ENCODE measurements at regions not wholly inside any gene's neighbourhood (a gene's known extent, or its start where the extent isn't known, plus 50 kb on each side); places are given as distances from the start of the nearest gene placed in this dataset.

DNA sequence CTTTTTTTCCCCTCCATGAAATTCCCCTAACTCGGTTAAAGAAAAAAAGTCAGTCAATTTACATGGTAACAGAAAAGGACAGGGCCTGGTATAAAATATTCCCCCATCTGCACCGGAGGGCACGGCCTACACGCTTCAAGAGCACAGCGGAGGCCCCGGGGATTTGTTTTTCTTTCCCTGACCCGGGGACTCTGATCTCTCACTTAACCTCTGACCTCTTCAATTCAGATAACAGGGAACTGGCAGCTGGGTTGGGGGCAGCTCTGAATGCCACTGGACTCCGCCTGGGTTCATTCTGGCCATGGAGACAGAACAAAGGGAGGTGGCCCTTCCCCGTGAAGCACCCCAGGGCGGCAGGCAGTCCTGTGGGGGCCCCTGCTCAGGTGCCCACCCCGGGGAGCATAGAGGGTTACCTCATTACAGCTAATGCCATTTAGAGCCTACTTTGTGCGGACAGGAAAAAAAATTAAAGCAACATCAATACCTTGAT, 257.5 kb downstream of the SHQ1 start:
- no peak for DNase-seq

DNA sequence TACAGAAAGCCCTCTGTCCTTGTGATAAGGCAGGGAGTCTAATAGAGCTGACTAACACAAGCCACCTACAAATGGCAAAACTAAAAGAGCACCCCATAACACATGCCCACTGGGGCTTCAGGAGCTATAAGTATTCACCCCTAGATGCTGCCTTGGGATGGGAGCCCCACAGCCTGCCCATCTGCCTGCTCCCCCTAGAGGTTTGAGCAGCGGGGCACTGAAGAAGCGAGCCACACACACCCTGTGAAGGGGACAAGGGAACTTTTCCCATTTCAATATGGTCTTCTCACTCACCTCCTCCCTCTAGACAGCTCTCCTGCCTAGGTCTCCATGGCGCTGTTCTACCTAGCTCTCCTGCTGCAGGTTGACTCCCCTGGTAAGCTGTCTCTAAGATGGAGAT, 261.0 kb downstream of the SHQ1 start:
- DNase-seq, result no peak

DNA sequence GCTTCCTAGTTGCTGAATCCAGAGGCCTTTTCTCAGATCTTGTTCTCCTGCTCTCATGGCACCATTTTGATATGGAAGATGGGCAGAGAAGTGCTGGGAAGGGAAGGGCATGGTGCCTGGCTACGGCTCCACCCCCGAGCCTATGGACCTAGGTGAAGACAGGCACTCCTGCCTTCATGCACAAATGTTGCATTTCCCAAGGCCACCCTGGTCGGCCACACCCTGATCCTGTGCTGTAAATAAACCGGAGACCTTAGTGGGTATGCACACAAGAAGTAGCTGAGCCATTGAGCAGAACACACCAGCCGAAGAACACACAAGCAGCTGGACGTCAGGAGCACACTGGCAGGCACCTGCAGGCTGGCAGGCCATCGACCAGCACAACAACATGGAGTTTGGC, 261.6 kb downstream of the SHQ1 start:
- no peak for DNase-seq

- DNase-seq, result no peak
These were observed 262.3 kb downstream of the SHQ1 start for GRCh38 chr3:72585966-72586365.

- DNase-seq, result no peak
These were observed 264.0 kb downstream of the SHQ1 start for GRCh38 chr3:72584262-72584661.

DNA sequence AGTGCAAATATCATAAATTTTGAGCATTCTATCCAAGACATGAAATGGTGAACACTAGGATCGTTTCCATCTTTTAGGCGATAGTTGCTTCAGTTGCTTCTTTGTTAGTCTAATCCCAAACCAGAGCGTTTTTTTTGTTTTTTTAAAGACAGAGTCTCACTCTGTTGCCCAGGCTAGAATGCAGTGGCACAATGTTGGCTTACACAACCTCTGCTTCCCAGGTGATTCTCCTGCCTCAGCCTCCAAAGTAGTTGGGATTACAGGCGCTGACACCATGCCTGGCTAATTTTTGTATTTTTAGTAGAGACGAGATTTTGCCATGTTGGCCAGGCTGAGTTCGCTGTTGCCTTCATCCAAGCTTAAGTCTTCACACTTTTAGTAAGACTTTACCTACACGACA, 265.3 kb downstream of the SHQ1 start:
- no peak for DNase-seq

DNA sequence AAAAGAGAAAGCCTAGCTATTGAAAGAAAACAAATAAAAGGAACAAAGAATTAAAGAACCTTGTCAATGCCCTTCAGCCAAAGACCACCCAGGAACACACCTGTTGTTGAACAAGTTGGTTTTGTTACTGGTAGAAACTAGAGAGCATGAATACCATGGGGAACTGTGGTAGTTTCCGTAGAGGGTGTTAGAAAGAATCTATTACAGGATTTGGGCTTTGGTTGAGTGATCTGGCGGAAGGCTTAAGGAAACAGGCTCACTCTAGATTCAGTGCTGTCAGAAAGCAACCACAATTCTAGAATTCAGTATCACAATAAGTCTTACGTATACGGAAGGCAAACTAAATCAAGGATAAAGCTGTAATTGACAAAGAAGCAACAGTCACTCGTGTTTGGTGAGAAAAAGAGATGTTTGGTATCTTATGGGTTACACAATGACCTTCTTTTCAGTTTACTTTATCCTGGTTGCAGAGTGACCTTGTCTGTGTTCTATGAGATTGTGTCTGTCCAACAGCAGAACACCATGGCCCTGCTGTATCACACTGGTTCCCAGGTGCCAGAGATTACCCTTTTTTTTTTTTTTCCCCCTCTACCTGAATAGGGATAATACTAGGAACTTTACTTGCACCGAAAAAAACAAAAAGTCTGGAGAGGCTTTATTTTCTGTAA, 265.9 kb downstream of the SHQ1 start:
- no peak for DNase-seq

DNA sequence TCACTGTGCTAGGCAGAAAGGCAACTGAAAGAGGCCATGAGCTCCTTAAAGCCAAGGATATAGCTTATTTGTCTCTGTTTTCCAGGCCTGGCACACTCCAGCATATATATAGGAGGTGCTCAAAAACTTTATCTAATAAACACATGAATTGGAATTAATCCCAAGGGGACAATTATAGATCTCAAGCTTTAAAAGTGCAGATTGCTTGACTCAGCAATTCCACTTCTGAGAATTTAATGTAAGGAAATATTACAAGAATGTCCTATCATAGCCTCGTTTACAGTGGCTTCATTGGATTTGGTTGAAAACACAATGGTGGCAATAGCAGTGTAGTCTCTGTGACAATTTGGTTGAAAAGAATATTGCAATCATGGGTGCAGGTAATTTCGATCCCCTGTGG, 267.3 kb downstream of the SHQ1 start:
- DNase-seq, result no peak

GRCh38 chr3:72580246-72580756, 267.9 kb downstream of the SHQ1 start:
- no peak for DNase-seq

DNA sequence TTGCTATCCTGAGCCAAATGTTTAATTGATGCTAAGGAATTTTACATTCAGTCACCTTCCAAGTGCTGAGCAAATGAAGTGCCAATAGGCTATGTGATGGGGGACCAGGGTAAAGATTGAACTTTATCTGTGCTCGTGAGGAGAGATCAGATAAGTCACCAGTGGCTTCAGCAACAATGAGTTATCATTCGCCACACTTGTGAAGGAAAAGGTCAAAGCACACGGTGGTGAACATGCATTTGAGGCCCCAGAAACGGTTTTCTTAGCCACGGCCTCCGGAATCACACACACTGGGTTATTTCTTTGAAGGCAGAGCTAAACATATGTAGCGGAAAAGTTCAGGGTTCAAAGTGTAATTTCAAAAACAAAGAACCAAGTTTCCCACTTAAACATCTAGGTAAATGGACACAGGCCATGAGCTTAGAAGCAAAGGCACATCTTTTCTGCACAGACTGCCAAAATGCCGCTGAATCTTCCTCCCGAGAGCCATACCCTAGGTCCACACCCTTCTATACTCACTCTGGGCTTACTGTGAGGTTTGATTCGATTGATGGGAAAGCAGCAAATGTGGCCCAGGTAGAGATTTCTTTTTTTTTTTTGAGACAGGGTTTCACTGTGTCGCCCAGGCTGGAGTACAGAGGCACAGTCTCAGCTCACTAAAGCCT, 268.5 kb downstream of the SHQ1 start:
- no peak for DNase-seq

GRCh38 chr3:72579191-72579580, 269.1 kb downstream of the SHQ1 start:
- DNase-seq, result no peak

GRCh38 chr3:72577190-72577589, 271.1 kb downstream of the SHQ1 start:
- no peak for DNase-seq

DNA sequence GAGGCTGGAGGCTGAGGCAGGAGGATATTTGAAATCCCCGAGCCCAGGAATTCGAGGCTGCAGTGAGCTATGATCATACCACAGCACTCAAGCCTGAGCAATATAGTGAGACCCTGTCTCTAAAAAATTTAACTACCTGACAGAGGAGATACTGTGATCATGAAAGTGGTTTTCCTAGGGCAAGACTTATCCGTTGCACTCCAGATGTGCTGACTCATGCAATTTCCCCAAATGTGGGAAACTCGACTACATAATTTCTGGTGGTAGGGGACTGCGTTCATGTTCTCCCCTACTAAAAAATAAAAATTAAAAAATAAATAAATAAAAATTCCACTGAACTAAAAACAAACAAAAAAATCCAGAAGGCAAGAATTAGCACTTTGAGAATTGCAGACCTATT, 271.7 kb downstream of the SHQ1 start:
- DNase-seq, result no peak

- DNase-seq, result no peak
These were observed 274.1 kb downstream of the SHQ1 start for GRCh38 chr3:72574144-72574543.

- DNase-seq, result no peak
These were observed 275.2 kb downstream of the SHQ1 start for GRCh38 chr3:72573051-72573450.

GRCh38 chr3:72572489-72573007, 275.7 kb downstream of the SHQ1 start:
- DNase-seq, result no peak

DNA sequence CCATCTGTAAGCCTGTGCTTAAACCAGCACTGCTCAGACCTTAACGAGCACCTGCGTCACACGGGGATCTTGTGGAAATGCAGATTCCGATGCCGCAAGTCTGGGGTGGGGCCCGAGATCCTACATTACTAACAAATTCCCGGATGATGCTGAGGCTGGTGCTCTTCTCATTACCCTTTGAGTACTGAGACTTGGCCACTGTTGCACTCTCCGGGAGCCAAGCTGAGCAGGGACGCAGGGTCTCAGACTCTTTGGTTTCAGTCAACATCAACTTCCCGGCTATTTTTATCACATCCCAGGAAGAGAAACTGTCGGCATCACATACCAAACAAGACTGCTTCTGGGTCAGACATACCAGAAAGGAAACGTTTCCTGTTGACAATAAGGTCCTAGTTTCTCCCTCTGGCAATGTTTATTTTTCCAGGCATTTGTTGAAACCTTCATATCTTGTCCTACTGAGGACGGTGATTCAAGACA, 276.6 kb downstream of the SHQ1 start:
- no peak for DNase-seq

GRCh38 chr3:72571052-72571451, 277.2 kb downstream of the SHQ1 start:
- DNase-seq, result no peak

GRCh38 chr3:72569754-72570440, 278.3 kb downstream of the SHQ1 start:
- DNase-seq, result no peak

GRCh38 chr3:72568083-72568482, 280.2 kb downstream of the SHQ1 start:
- DNase-seq, result no peak

DNA sequence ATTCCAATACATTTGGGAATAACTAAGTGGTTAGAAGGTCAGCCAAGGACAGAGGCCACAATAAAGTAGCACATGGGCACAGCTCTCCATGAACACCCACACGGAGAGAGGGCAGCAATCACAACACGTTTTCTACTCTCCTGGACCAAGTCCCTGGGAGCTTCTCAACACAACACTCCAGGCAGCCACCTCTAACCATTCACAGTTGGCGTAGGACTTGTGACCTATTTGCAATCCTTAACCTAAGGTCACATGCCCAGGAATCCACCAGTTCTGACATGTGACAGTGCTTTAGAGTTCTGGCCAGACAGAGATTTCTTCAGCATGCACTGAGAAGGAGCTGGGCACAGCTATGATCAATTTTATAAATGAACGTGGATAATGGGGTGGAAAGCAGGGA, 280.8 kb downstream of the SHQ1 start:
- DNase-seq, result no peak

DNA sequence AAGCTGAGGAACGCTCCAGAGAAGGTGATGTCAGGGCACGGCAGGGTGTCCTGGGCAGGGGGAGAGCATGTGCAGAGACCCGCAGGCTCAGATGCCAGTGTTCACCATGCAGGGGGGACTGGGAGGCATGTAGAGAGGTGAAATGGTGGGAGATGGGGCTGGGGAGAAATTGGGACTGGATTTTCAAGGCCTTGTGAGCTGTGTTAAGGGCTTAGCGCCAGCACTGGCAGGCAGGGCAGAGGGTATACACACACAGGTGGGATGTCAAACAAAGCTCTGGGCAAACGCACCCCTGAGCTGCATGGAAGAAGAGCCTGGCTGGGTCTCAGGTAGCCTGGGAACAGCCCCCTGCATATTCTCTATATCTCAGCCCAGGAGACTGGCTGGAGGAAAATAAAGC, 282.7 kb downstream of the SHQ1 start:
- DNase-seq, result no peak

DNA sequence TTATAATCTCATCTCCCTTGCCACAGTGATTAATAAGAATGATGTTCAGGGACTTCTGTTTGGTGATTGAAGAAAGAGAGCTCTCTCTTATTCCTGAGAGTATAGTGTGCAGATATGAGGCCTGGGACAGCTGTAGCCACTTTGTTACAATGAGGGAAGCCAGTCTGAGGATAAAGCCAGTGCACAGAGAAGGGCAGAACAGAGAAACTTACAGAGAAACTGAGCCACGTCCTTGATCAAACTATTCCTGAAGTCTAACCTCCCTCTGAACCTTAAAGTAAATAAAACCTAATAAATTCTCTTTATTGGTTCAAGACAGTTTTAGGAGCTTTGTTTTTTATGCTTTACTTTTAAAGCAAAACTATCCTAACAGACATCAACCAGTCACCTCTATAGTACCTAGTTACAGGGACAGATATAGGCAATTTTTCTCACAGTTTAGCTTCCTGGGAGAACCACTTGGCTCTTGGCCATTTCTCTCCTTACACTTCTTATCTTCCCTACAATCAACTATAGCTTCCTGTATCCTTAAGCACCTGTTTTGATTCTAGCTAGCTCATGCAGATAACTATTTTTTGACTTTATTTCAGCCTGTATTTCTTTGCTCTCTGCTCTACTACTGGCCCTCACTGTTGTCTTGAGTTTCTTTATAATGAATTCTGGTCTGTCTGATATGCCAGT, 284.4 kb downstream of the SHQ1 start:
- DNase-seq, result no peak
